Vagina (tissue), 2 donors: ENCODE measurements at regions not wholly inside any gene's neighbourhood (a gene's known extent, or its start where the extent isn't known, plus 50 kb on each side); places are given as distances from the start of the nearest gene placed in this dataset.
"Not testable (repeated sequence)": the region's sequence is repeated elsewhere in the genome, so short reads cannot be mapped to it uniquely, and the experiment has no call there.

Experiments used
- DNase-seq, 2 donors: peaks; one replicate each; pipeline ENCODE4 v3.0.0-alpha.2; 2017; ENCODE audit errors: extremely low spot score in 2 of 2
- H3K27ac ChIP-seq: fragments of 200-600 bp; sonication (generic); one replicate; pipeline ENCODE4 v1.5.1; 2019
- H3K27me3 ChIP-seq: fragments of 200-600 bp; sonication (generic); one replicate; pipeline ENCODE4 v1.5.1; 2019
- H3K36me3 ChIP-seq, 2 donors: fragments of 200-600 bp; sonication (generic); one replicate each; pipeline ENCODE4 v1.5.1; 2017 to 2019
- H3K4me1 ChIP-seq: fragments of 200-600 bp; sonication (generic); one replicate; pipeline ENCODE4 v1.5.1; 2019
- H3K4me3 ChIP-seq, 2 donors: fragments of 200-600 bp; sonication (generic); 1 replicate in 1 of 2; 2 replicates in 1 of 2; pipeline ENCODE4 v1.5.1; 2016 to 2019
- H3K9me3 ChIP-seq: fragments of 200-600 bp; sonication (generic); one replicate; pipeline ENCODE4 v1.5.1; 2019
- CTCF ChIP-seq, 3 experiments: fragments of 450-650 bp in 2 of 3; fragments of 200-600 bp in 1 of 3; sonication (generic) in 1 of 3; IDR thresholded peaks; one replicate each; pipeline ENCODE4 v1.5.1; 2017 to 2019; ENCODE audit warnings: antibody characterized with exemption in 3 of 3, mild to moderate bottlenecking in 2 of 3, moderate library complexity in 2 of 3
- POLR2A ChIP-seq, 2 donors: fragments of 450-650 bp; IDR thresholded peaks; one replicate each; pipeline ENCODE4 v1.6.1; 2017; ENCODE audit warnings: antibody characterized with exemption in 2 of 2, mild to moderate bottlenecking in 2 of 2, moderate library complexity in 2 of 2
- POLR2AphosphoS5 ChIP-seq, 2 donors: sonication (generic); formaldehyde crosslinking; IDR thresholded peaks; one replicate each; pipeline ENCODE4 v1.9.0; 2017; ENCODE audit warnings: antibody characterized with exemption in 2 of 2, mild to moderate bottlenecking in 2 of 2, low read depth in 1 of 2; ENCODE audit not compliant: insufficient read depth in 1 of 2
- intact Hi-C: fragments of 100-400 bp; cut with DNase I; formaldehyde crosslinking; loops from one replicate; pipeline ENCODE4 v1.15.1; 2023

DNA sequence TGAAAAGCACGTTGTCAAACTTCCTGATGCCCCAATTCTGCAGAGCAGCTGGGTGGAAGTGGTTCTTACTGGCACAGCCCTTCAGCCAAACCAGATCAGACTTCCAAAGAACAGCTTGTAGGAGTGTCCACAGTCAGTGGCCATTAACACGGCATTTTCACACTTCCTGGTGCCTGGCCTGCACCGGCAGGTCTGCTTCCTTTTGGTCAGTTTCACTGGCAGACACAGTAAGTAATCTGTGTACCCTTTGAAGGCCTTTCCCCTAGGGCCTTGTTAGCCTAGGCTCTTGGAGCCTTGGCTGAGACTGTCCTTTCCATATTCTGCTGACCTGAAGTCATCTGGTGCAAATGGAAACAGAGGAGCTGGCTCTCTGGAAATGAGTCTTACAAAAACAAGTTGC is 297.5 kb upstream of the TNC start:
- no peak overlapping the region for H3K27ac ChIP-seq

DNA sequence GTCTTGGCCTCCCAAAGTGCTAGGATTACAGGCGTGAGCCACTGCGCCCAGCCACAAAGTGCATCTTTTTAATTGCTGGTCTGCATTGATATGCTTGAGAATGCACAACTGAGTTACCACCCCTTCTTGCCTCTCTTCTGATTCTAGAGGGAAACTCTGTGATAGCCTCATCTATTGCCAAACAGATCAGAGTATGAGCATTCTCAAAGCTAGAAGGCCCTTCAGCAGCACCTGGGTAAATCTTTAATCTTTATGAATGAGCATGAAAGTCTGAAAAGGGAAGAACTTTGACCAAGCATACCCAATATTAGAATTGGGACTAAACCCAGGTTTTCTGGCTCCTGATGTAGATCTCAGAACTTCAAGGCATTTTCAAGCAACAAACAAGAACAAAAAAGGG is 298.3 kb upstream of the TNC start:
- TF ChIP-seq CTCF (IDR thresholded peaks at IDR 0.05) (no peak), POLR2AphosphoS5 (IDR thresholded peaks at IDR 0.05; ENCODE audit: insufficient read depth in 1 of 2, low read depth in 1 of 2) (no peak), POLR2A (IDR thresholded peaks at IDR 0.05) (no peak)
- no peaks in the 10 kb centered on the region for H3K36me3 ChIP-seq
- no peak overlapping the region for H3K27ac ChIP-seq
- H3K4me3 ChIP-seq, result no peak overlapping the region
- intact Hi-C loops, result no loop called here
- no peak for DNase-seq
- no peaks in the 10 kb centered on the region for H3K27me3 ChIP-seq
- H3K4me1 ChIP-seq, result no peaks in the 10 kb centered on the region
- no peaks in the 10 kb centered on the region for H3K9me3 ChIP-seq

More for the DNA sequence above, 297.5 kb upstream of the TNC start:
- no peaks in the 10 kb centered on the region for H3K4me1 ChIP-seq
- intact Hi-C loops, result no loop called here
- no peaks in the 10 kb centered on the region for H3K9me3 ChIP-seq
- no peaks in the 10 kb centered on the region for H3K27me3 ChIP-seq
- no peak for DNase-seq
- H3K36me3 ChIP-seq, result no peaks in the 10 kb centered on the region
- H3K4me3 ChIP-seq, result no peak overlapping the region
- TF ChIP-seq POLR2A (IDR thresholded peaks at IDR 0.05) (no peak), POLR2AphosphoS5 (IDR thresholded peaks at IDR 0.05; ENCODE audit: insufficient read depth in 1 of 2, low read depth in 1 of 2) (no peak), CTCF (IDR thresholded peaks at IDR 0.05) (no peak)

DNA sequence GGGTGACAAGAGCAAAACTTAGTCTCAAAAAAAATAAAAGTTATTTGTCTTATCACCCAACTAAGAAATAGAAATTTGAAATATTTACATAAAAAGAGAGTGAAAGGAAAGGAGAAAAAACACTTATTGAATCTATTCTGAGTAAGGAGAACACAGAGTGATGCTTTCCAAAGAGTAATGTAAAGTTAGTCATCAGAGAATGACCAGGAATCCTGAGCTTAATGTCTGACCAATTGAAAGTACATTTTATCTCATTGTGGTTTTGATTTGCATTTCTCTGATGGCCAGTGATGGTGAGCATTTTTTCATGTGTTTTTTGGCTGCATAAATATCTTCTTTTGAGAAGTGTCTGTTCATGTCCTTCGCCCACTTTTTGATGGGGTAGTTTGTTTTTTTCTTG is 300.2 kb upstream of the TNC start:
- H3K9me3 ChIP-seq, H3K4me1 ChIP-seq, H3K36me3 ChIP-seq, intact Hi-C loops, DNase-seq, H3K27me3 ChIP-seq, H3K27ac ChIP-seq, H3K4me3 ChIP-seq: not testable (repeated sequence)

DNA sequence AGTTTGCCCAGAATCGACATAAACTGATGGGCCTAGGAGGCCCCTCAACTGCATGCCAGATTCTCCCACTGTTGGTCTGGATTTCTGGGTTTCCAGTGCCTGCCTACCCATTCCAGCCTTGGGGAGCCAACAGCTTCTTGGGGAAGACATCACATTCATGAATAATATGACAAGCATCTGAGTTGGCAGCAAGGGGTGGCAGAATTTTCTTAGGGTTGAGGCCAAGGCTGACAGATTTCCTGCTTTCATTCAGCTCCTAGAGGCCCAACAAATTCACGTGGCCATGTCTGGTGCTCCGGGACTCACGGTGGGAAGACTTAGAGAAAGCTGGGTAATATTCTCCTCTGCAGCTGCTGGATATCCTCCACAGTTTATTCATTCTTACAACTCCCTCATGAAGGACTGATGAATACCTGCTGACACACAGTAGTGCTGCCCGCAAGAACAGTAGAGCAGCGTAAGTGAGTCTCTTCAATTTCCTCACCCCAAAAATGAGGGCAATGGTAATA is 305.0 kb upstream of the TNC start:
- no peaks in the 10 kb centered on the region for H3K27me3 ChIP-seq
- no peak overlapping the region for H3K4me3 ChIP-seq
- H3K36me3 ChIP-seq, result no peaks in the 10 kb centered on the region
- H3K27ac ChIP-seq, result no peak overlapping the region
- intact Hi-C loops, result no loop called here
- TF ChIP-seq POLR2AphosphoS5 (IDR thresholded peaks at IDR 0.05; ENCODE audit: insufficient read depth in 1 of 2, low read depth in 1 of 2), result no peak
- no peak for TF ChIP-seq POLR2A (IDR thresholded peaks at IDR 0.05)
- TF ChIP-seq CTCF (IDR thresholded peaks at IDR 0.05), result no peak
- no peaks in the 10 kb centered on the region for H3K4me1 ChIP-seq
- no peaks in the 10 kb centered on the region for H3K9me3 ChIP-seq
- DNase-seq, result no peak

GRCh38 chr9:115423646-115424045 is 305.7 kb upstream of the TNC start:
- H3K9me3 ChIP-seq, result no peaks in the 10 kb centered on the region
- no peaks in the 10 kb centered on the region for H3K4me1 ChIP-seq
- intact Hi-C loops, result no loop called here

More at GRCh38 chr9:115423646-115424045, 305.7 kb upstream of the TNC start:
- no peak overlapping the region for H3K27ac ChIP-seq
- no peaks in the 10 kb centered on the region for H3K27me3 ChIP-seq
- H3K36me3 ChIP-seq, result no peaks in the 10 kb centered on the region
- TF ChIP-seq POLR2AphosphoS5 (IDR thresholded peaks at IDR 0.05; ENCODE audit: insufficient read depth in 1 of 2, low read depth in 1 of 2), result no peak
- TF ChIP-seq POLR2A (IDR thresholded peaks at IDR 0.05), result no peak
- TF ChIP-seq CTCF (IDR thresholded peaks at IDR 0.05), result no peak
- no peak overlapping the region for H3K4me3 ChIP-seq
- no peak for DNase-seq
